A549 (cell line): ENCODE measurements at regions not wholly inside any gene's neighbourhood (a gene's known extent, or its start where the extent isn't known, plus 50 kb on each side); places are given as distances from the start of the nearest gene placed in this dataset.
"Not testable (repeated sequence)": the region's sequence is repeated elsewhere in the genome, so short reads cannot be mapped to it uniquely, and the experiment has no call there.

Experiments used
- ATAC-seq, 2 experiments: fragments of 200-7000 bp in 1 of 2; fragments of >200 bp in 1 of 2; cut with Nextera tagmentation in 1 of 2; cut with Tn5 transposase in 1 of 2; 3 replicates each; pipeline versions ENCODE4 v1.8.0 to v1.9.1; 2018 to 2020; ENCODE audit warnings: mild to moderate bottlenecking in 1 of 2, moderate library complexity in 1 of 2
- CTCF ChIA-PET: fragments of 300-600 bp; sonication (Branson Sonifier 250); formaldehyde crosslinking; extraction: SDS; loops from one replicate; lab custom pipeline; 2021; ENCODE audit warnings: antibody characterized with exemption, inconsistent platforms; lab: Yijun Ruan, JAX
- POLR2A ChIA-PET: fragments of 350-600 bp; formaldehyde crosslinking; extraction: SDS; loops from one replicate; lab custom pipeline; 2021; ENCODE audit warnings: antibody characterized with exemption, inconsistent platforms; lab: Yijun Ruan, JAX
- DNase-seq, 2 experiments: peaks; one replicate each; pipeline versions ENCODE4 v3.0.0 to v3.0.0-alpha.2; 2011 to 2016; ENCODE audit warnings: low read depth in 1 of 2, low spot score in 1 of 2
- FAIRE-seq: peaks from 2 replicates; lab custom pipeline; 2011; peaks lifted over from hg19 to GRCh38; lab: Jason Lieb, UNC
- H3K27ac ChIP-seq, 2 experiments: fragments of >200 bp; sonication (Bioruptor Twin); formaldehyde crosslinking; 3 replicates each; pipeline ENCODE4 v1.5.1; 2016 to 2017
- H3K4me1 ChIP-seq: fragments of >200 bp; sonication (Bioruptor Twin); formaldehyde crosslinking; 3 replicates; pipeline ENCODE4 v1.6.1; 2016
- H3K4me2 ChIP-seq: fragments of >200 bp; sonication (Bioruptor Twin); formaldehyde crosslinking; 3 replicates; pipeline ENCODE4 v1.6.1; 2016
- H3K4me3 ChIP-seq: fragments of >200 bp; sonication (Bioruptor Twin); formaldehyde crosslinking; 3 replicates; pipeline ENCODE4 v1.5.1; 2016
- H3K9me3 ChIP-seq: fragments of >200 bp; sonication (Bioruptor Twin); formaldehyde crosslinking; 3 replicates; pipeline ENCODE4 v1.6.1; 2016
- BHLHE40 ChIP-seq: IDR thresholded peaks from 2 replicates; pipeline ENCODE4 v1.6.1; 2012; ENCODE audit warnings: low read depth, low read length, inconsistent platforms
- CBX2 ChIP-seq: fragments of 200-600 bp; sonication (generic); IDR thresholded peaks from 2 replicates; pipeline ENCODE4 v1.6.1; 2016; ENCODE audit warnings: low read depth, mild to moderate bottlenecking, borderline replicate concordance
- CHD4 ChIP-seq: fragments of 200-600 bp; sonication (generic); IDR thresholded peaks from 2 replicates; pipeline ENCODE4 v1.6.1; 2016; ENCODE audit warnings: antibody characterized with exemption, mild to moderate bottlenecking, borderline replicate concordance
- E2F6 ChIP-seq: IDR thresholded peaks from 2 replicates; pipeline ENCODE4 v1.6.1; 2012; ENCODE audit warnings: low read depth, borderline replicate concordance
- FOSB ChIP-seq: fragments of 250-450 bp; sonication (Bioruptor Pico); IDR thresholded peaks from 2 replicates; pipeline ENCODE4 v1.5.0; 2020; ENCODE audit warnings: mild to moderate bottlenecking, moderate library complexity
- HEYL ChIP-seq: fragments of 250-450 bp; sonication (Bioruptor Pico); IDR thresholded peaks from 2 replicates; pipeline ENCODE4 v1.8.0; 2021; ENCODE audit warnings: mild to moderate bottlenecking, moderate library complexity
- JUN ChIP-seq, 2 experiments: fragments of >200 bp; sonication (Bioruptor Twin); formaldehyde crosslinking; IDR thresholded peaks; 2 replicates in 1 of 2; 3 replicates in 1 of 2; pipeline ENCODE4 v1.6.1; 2016 to 2017
- KDM1A ChIP-seq: fragments of 200-600 bp; sonication (generic); IDR thresholded peaks from 2 replicates; pipeline ENCODE4 v1.6.1; 2016; ENCODE audit warnings: low read depth, mild to moderate bottlenecking
- MAFK ChIP-seq: fragments of 450-650 bp; IDR thresholded peaks from 2 replicates; pipeline ENCODE4 v1.6.1; 2014; ENCODE audit not compliant: partially characterized antibody
- MAX ChIP-seq: IDR thresholded peaks from 2 replicates; pipeline ENCODE4 v1.6.1; 2012
- MYC ChIP-seq: IDR thresholded peaks from 2 replicates; pipeline ENCODE4 v1.6.1; 2012; ENCODE audit warnings: mild to moderate bottlenecking, inconsistent platforms, low read length, improper control_type of control experiment, borderline replicate concordance
- NFE2L2 ChIP-seq: fragments of 150-350 bp; conservative IDR thresholded peaks from 2 replicates; pipeline ENCODE4 v1.6.1; 2014; ENCODE audit warnings: low read length
- NR3C1 ChIP-seq: fragments of >200 bp; sonication (Bioruptor Twin); formaldehyde crosslinking; IDR thresholded peaks from 3 replicates; pipeline ENCODE4 v1.6.1; 2017
- PHF8 ChIP-seq: fragments of 200-600 bp; sonication (generic); IDR thresholded peaks from 2 replicates; pipeline ENCODE4 v1.6.1; 2016; ENCODE audit warnings: low read depth, mild to moderate bottlenecking, antibody characterized with exemption, moderate library complexity, borderline replicate concordance
- POLR2A ChIP-seq: IDR thresholded peaks from 2 replicates; pipeline ENCODE4 v1.6.1; 2012; ENCODE audit warnings: mild to moderate bottlenecking, low read length
- POLR2AphosphoS2 ChIP-seq: conservative IDR thresholded peaks from 2 replicates; pipeline ENCODE4 v1.6.1; 2012; ENCODE audit warnings: low read length, improper control_type of control experiment, inconsistent platforms
- RARB ChIP-seq: fragments of 250-450 bp; sonication (Bioruptor Pico); IDR thresholded peaks from 2 replicates; pipeline ENCODE4 v1.8.0; 2021; ENCODE audit warnings: mild to moderate bottlenecking, moderate library complexity
- RFX5 ChIP-seq: fragments of 450-650 bp; IDR thresholded peaks from 2 replicates; pipeline ENCODE4 v1.7.1; 2014; ENCODE audit warnings: antibody characterized with exemption, mild to moderate bottlenecking, moderate library complexity
- RNF2 ChIP-seq: fragments of 200-600 bp; sonication (generic); IDR thresholded peaks from 2 replicates; pipeline ENCODE4 v1.6.1; 2016; ENCODE audit warnings: low read depth, mild to moderate bottlenecking, antibody characterized with exemption, moderate library complexity, borderline replicate concordance
- SMC3 ChIP-seq: fragments of >200 bp; sonication (Bioruptor Twin); formaldehyde crosslinking; IDR thresholded peaks from 3 replicates; pipeline ENCODE4 v1.6.1; 2018; ENCODE audit warnings: inconsistent platforms
- TP53 ChIP-seq: fragments of 250-450 bp; sonication (Bioruptor Pico); IDR thresholded peaks from 2 replicates; pipeline ENCODE4 v1.5.0; 2021; ENCODE audit warnings: mild to moderate bottlenecking, moderate library complexity
- USF2 ChIP-seq: fragments of 450-650 bp; IDR thresholded peaks from 2 replicates; pipeline ENCODE4 v1.6.1; 2014; ENCODE audit warnings: antibody characterized with exemption
- WGBS: methylation state at CpG from one replicate; pipeline ENCODE4 v1.1.6; 2017; ENCODE audit errors: missing lambda C conversion rate; 5-methylcytosine and 5-hydroxymethylcytosine counted together

GRCh38 chr12:127140864-127141484 is 1126.0 kb upstream of the TMEM132C start:
- CTCF ChIA-PET: interaction anchor here (0.7 kb wide), 1 partner anchor 34 kb away, joined by 3 read pairs; no protein-coding TSS in a partner anchor
- FAIRE-seq, DNase-seq, ATAC-seq, H3K27ac ChIP-seq, H3K4me1 ChIP-seq, H3K4me2 ChIP-seq, POLR2A ChIA-PET, H3K4me3 ChIP-seq: not testable (repeated sequence)
- H3K9me3 ChIP-seq: peaks cover 13% of the 10 kb centered on the region
- WGBS: 56% methylated on average over 3 of the region's 3 CpGs

- TF ChIP-seq E2F6: no peak
- no peak for TF ChIP-seq MAFK
- no peak for TF ChIP-seq CBX2
- TF ChIP-seq POLR2AphosphoS2: no peak
- TF ChIP-seq MAX: no peak
- TF ChIP-seq, all 56 proteins: peak for 0
- Histone ChIP-seq H3K9me3 (peaks cover 20% of the 10 kb centered on the region), H3K27ac (no peak overlapping the region), H3K4me2 (no peak overlapping the region), H3K4me3 (no peak overlapping the region), H3K4me1 (no peaks in the 10 kb centered on the region)
- FAIRE-seq: no peak
- DNase-seq: no peak
- ChIA-PET CTCF (interaction anchor here (1.3 kb wide), 1 partner anchor 34 kb away, joined by 4 read pairs; no protein-coding TSS in a partner anchor), POLR2A (no interaction called here)
- WGBS: 75% methylated on average over 5 of the region's 6 CpGs
- ATAC-seq: no peak
Observed at GRCh38 chr12:127143020-127143419, 1124.0 kb upstream of the TMEM132C start.

- no peak for FAIRE-seq
- ChIA-PET POLR2A (no interaction called here), CTCF (no interaction called here)
- no peaks in the 10 kb centered on the region for H3K4me1 ChIP-seq
- H3K27ac ChIP-seq: no peak overlapping the region
- H3K9me3 ChIP-seq: peaks cover 15% of the 10 kb centered on the region; the same call in 2 of the 3 replicates
- TF ChIP-seq RARB: no peak
- no peak for TF ChIP-seq FOSB (CRISPR knock-in tag)
- H3K4me2 ChIP-seq: no peak overlapping the region
- H3K4me3 ChIP-seq: no peak overlapping the region
- 90% methylated on average over 5 of the region's 5 CpGs for WGBS
- ATAC-seq: no peak
- DNase-seq: no peak
Observed at GRCh38 chr12:127144770-127145169, 1122.2 kb upstream of the TMEM132C start.

- ChIA-PET POLR2A (interaction anchor here (1.0 to 1.4 kb wide), 3 partner anchors 19 to 85 kb away, joined by 4 to 5 read pairs (median 4); no protein-coding TSS in a partner anchor), CTCF (interaction anchor here (1.2 kb wide), 1 partner anchor 37 kb away, joined by 3 read pairs; no protein-coding TSS in a partner anchor)
- DNase-seq: no peak
- Histone ChIP-seq H3K4me2 (peak overlapping the region; percentile 82), H3K4me1 (no peaks in the 10 kb centered on the region), H3K4me3 (peak overlapping the region; percentile 53), H3K9me3 (peaks cover 13% of the 10 kb centered on the region; the same call in 2 of the 3 replicates), H3K27ac (peak overlapping the region; percentile 80 to 93)
- 41% methylated on average over 6 of the region's 6 CpGs for WGBS
- no peak for FAIRE-seq
- ATAC-seq: peak; percentile 15 to 54; a peak in 2 of 6 replicates
- TF ChIP-seq KDM1A (no peak), TP53 (CRISPR knock-in tag) (no peak), MAFK (no peak), POLR2A (no peak), BHLHE40 (no peak)
Observed at GRCh38 chr12:127145241-127145928, 1121.6 kb upstream of the TMEM132C start.

- peak overlapping the region; percentile 80 to 93 for H3K27ac ChIP-seq
- peak overlapping the region; percentile 82 for H3K4me2 ChIP-seq
- H3K4me3 ChIP-seq: peak overlapping the region; percentile 53
- TF ChIP-seq HEYL (CRISPR knock-in tag): no peak
- TF ChIP-seq RFX5: no peak
- TF ChIP-seq RNF2: no peak
- no peak for TF ChIP-seq CHD4
- TF ChIP-seq MYC: no peak
- no peak for TF ChIP-seq NR3C1
- TF ChIP-seq JUN (IDR thresholded peaks at IDR 0.05): peak in 1 of 2 experiments; percentile 62; a peak in 2 of 5 replicates
- no peak for TF ChIP-seq NFE2L2
- TF ChIP-seq USF2: no peak
- no peak for TF ChIP-seq SMC3
- peak; percentile 92 for TF ChIP-seq MAX
- TF ChIP-seq BHLHE40: no peak
- 0 out of 2 replicates have a peak, but pooled peaks have one; percentile 22 for TF ChIP-seq PHF8
Observed at GRCh38 chr12:127145929-127146789, 1120.8 kb upstream of the TMEM132C start.

More at GRCh38 chr12:127145929-127146789, 1120.8 kb upstream of the TMEM132C start:
- 41% methylated on average over 36 of the region's 85 CpGs for WGBS
- Histone ChIP-seq H3K4me1 (no peaks in the 10 kb centered on the region), H3K9me3 (peaks cover 13% of the 10 kb centered on the region; the same call in 2 of the 3 replicates)
- ATAC-seq (peak; percentile 94 to 98), DNase-seq (peak; percentile 68 to 86), FAIRE-seq (no peak)
- ChIA-PET POLR2A (interaction anchor here (1.0 to 1.4 kb wide), 3 partner anchors 20 to 85 kb away, joined by 4 to 5 read pairs (median 4); no protein-coding TSS in a partner anchor), CTCF (interaction anchor here (0.6 to 1.2 kb wide), 3 partner anchors 17 to 38 kb away, joined by 3 read pairs; no protein-coding TSS in a partner anchor)
